H1 (cell line): ENCODE measurements at regions not wholly inside any gene's neighbourhood (a gene's known extent, or its start where the extent isn't known, plus 50 kb on each side); places are given as distances from the start of the nearest gene placed in this dataset.

ENCODE experiments used
- ASH2L ChIP-seq: fragments of 200-600, 300-600 bp; sonication (generic); IDR thresholded peaks from one replicate; pipeline ENCODE4 v1.7.1; 2017; ENCODE audit warnings: low read length
- BCL11A ChIP-seq, 2 experiments: IDR thresholded peaks; one replicate each; pipeline ENCODE4 v1.6.1; 2011; ENCODE audit warnings: low read depth in 2 of 2, low read length in 2 of 2, mild to moderate bottlenecking in 2 of 2
- CHD7 ChIP-seq: fragments of 300-600 bp; sonication (generic); IDR thresholded peaks from 2 replicates; pipeline ENCODE4 v1.7.1; 2012; ENCODE audit warnings: low read length, moderate library complexity, mild to moderate bottlenecking, inconsistent platforms; ENCODE audit not compliant: insufficient replicate concordance
- FOSL1 ChIP-seq: IDR thresholded peaks from 2 replicates; pipeline ENCODE4 v1.6.1; 2011; ENCODE audit warnings: mild to moderate bottlenecking, low read depth, low read length, moderate library complexity; ENCODE audit not compliant: insufficient read depth
- HDAC2 ChIP-seq, 2 experiments: fragments of 300-600 bp in 1 of 2; sonication (generic) in 1 of 2; IDR thresholded peaks; 2 replicates each; pipeline ENCODE4 v1.6.1; 2011 to 2012; ENCODE audit warnings: low read depth in 2 of 2, low read length in 2 of 2, mild to moderate bottlenecking in 2 of 2, moderate library complexity in 2 of 2, borderline replicate concordance in 1 of 2, inconsistent platforms in 1 of 2
- MAX ChIP-seq: IDR thresholded peaks from 2 replicates; pipeline ENCODE4 v1.6.1; 2012; ENCODE audit warnings: inconsistent platforms
- SP1 ChIP-seq: IDR thresholded peaks from 2 replicates; pipeline ENCODE4 v1.6.1; 2011; ENCODE audit warnings: low read depth, low read length
- SUZ12 ChIP-seq: fragments of 200-600 bp; sonication (generic); IDR thresholded peaks from 2 replicates; pipeline ENCODE4 v1.6.1; 2012; ENCODE audit warnings: mild to moderate bottlenecking, inconsistent platforms, low read length, moderate library complexity, mixed read lengths

- no peak for TF ChIP-seq CHD7
- TF ChIP-seq SUZ12, result no peak
- no peak for TF ChIP-seq MAX
- no peak for TF ChIP-seq ASH2L
- TF ChIP-seq FOSL1, result no peak
- no peak for TF ChIP-seq SP1
- TF ChIP-seq HDAC2 (IDR thresholded peaks at IDR 0.05; ENCODE audit: borderline replicate concordance in 1 of 2, low read depth in 2 of 2, low read length in 2 of 2), result no peak
- no peak for TF ChIP-seq BCL11A (IDR thresholded peaks at IDR 0.05; ENCODE audit: low read depth in 2 of 2, low read length in 2 of 2)
These were observed 124.0 kb upstream of the MON1B start (continued) for GRCh38 chr16:77066896-77067496.
